Activated gamma-delta T cell treated with anti-CD3 and anti-CD28 coated beads, Interleukin-2, amount 50 U/mL, for 16 hours (primary cell): ENCODE measurements at regions not wholly inside any gene's neighbourhood (a gene's known extent, or its start where the extent isn't known, plus 50 kb on each side); places are given as distances from the start of the nearest gene placed in this dataset.
"Not testable (repeated sequence)": the region's sequence is repeated elsewhere in the genome, so short reads cannot be mapped to it uniquely, and the experiment has no call there.

Experiments used
- DNase-seq: peaks from one replicate; pipeline ENCODE4 v3.0.0-alpha.2; 2020; ENCODE audit warnings: low read depth

GRCh38 chr12:124652661-124653060, 85.2 kb upstream of the NCOR2 start:
- no peak for DNase-seq

- no peak for DNase-seq
Measured at GRCh38 chr12:124651516-124652273, 84.3 kb upstream of the NCOR2 start.

- no peak for DNase-seq
Measured at GRCh38 chr12:124650912-124651311, 83.5 kb upstream of the NCOR2 start.

- DNase-seq, result no peak
Measured at GRCh38 chr12:124648710-124649384, 81.4 kb upstream of the NCOR2 start.

GRCh38 chr12:124647316-124647715, 79.9 kb upstream of the NCOR2 start:
- no peak for DNase-seq

GRCh38 chr12:124646385-124647230, 79.2 kb upstream of the NCOR2 start:
- peak; percentile 25 for DNase-seq

GRCh38 chr12:124645530-124646244, 78.3 kb upstream of the NCOR2 start:
- DNase-seq, result no peak

GRCh38 chr12:124643768-124644167, 76.4 kb upstream of the NCOR2 start:
- not testable (repeated sequence) for DNase-seq

GRCh38 chr12:124642105-124642504, 74.7 kb upstream of the NCOR2 start:
- no peak for DNase-seq

GRCh38 chr12:124641591-124641990, 74.2 kb upstream of the NCOR2 start:
- no peak for DNase-seq

GRCh38 chr12:124640056-124640455, 72.6 kb upstream of the NCOR2 start:
- DNase-seq, result no peak

- DNase-seq, result no peak
Measured at GRCh38 chr12:124639122-124639806, 71.9 kb upstream of the NCOR2 start.

- DNase-seq, result no peak
Measured at GRCh38 chr12:124637581-124637981, 70.2 kb upstream of the NCOR2 start.

- DNase-seq, result no peak
Measured at GRCh38 chr12:124637163-124637562, 69.8 kb upstream of the NCOR2 start.

- no peak for DNase-seq
Measured at GRCh38 chr12:124636138-124636978, 68.9 kb upstream of the NCOR2 start.

GRCh38 chr12:124635316-124635715, 67.9 kb upstream of the NCOR2 start:
- no peak for DNase-seq

GRCh38 chr12:124633365-124634362, 66.3 kb upstream of the NCOR2 start:
- DNase-seq, result no peak

- no peak for DNase-seq
Measured at GRCh38 chr12:124632519-124632984, 65.1 kb upstream of the NCOR2 start.

- DNase-seq, result no peak
Measured at GRCh38 chr12:124631681-124632256, 64.4 kb upstream of the NCOR2 start.
